Erythroblast (primary cell): ENCODE measurements at regions not wholly inside any gene's neighbourhood (a gene's known extent, or its start where the extent isn't known, plus 50 kb on each side); places are given as distances from the start of the nearest gene placed in this dataset.

Experiments
- GATA1 ChIP-seq: IDR thresholded peaks from 2 replicates; pipeline ENCODE4 v1.6.1; 2011; ENCODE audit warnings: low read depth, mild to moderate bottlenecking, control low read depth, low read length, moderate library complexity
- POLR2A ChIP-seq: IDR thresholded peaks from 2 replicates; pipeline ENCODE4 v1.6.1; 2011; ENCODE audit warnings: mild to moderate bottlenecking, low read length

- TF ChIP-seq POLR2A (no peak), GATA1 (no peak)
Observed at GRCh38 chr9:74443036-74443750, 53.9 kb upstream of the RORB start.
